HEK293 (cell line): ENCODE measurements at regions not wholly inside any gene's neighbourhood (a gene's known extent, or its start where the extent isn't known, plus 50 kb on each side); places are given as distances from the start of the nearest gene placed in this dataset.

ENCODE experiments used
- MZF1 ChIP-seq: fragments of 450-650 bp; formaldehyde crosslinking; IDR thresholded peaks from 2 replicates; pipeline ENCODE4 v1.5.1; 2017; ENCODE audit warnings: missing biosample characterization, missing genetic modification characterization, borderline replicate concordance
- ZBTB7A ChIP-seq: fragments of 450-650 bp; formaldehyde crosslinking; IDR thresholded peaks from 2 replicates; pipeline ENCODE4 v1.5.1; 2016; ENCODE audit warnings: low read depth, missing biosample characterization, missing genetic modification characterization
- ZNF10 ChIP-seq: fragments of 450-650 bp; formaldehyde crosslinking; IDR thresholded peaks from 2 replicates; pipeline ENCODE4 v1.5.1; 2017; ENCODE audit warnings: missing biosample characterization, missing genetic modification characterization
- ZNF138 ChIP-seq: fragments of 450-650 bp; formaldehyde crosslinking; IDR thresholded peaks from 2 replicates; pipeline ENCODE4 v1.5.1; 2016; ENCODE audit warnings: missing biosample characterization, missing genetic modification characterization, borderline replicate concordance
- ZNF292 ChIP-seq: fragments of 450-650 bp; formaldehyde crosslinking; IDR thresholded peaks from 2 replicates; pipeline ENCODE4 v1.5.1; 2016; ENCODE audit warnings: low read depth, missing biosample characterization, missing genetic modification characterization, borderline replicate concordance
- ZNF335 ChIP-seq: fragments of 450-650 bp; formaldehyde crosslinking; conservative IDR thresholded peaks from 2 replicates; pipeline ENCODE4 v1.5.1; 2016; ENCODE audit warnings: missing biosample characterization, missing genetic modification characterization
- ZNF341 ChIP-seq: fragments of 450-650 bp; formaldehyde crosslinking; IDR thresholded peaks from 2 replicates; pipeline ENCODE4; 2016; ENCODE audit warnings: low read depth, missing biosample characterization, missing genetic modification characterization
- ZNF391 ChIP-seq: fragments of 450-650 bp; formaldehyde crosslinking; IDR thresholded peaks from 2 replicates; pipeline ENCODE4 v1.5.1; 2016; ENCODE audit warnings: low read depth, missing biosample characterization, missing genetic modification characterization, borderline replicate concordance
- ZNF549 ChIP-seq: fragments of 450-650 bp; IDR thresholded peaks from 2 replicates; pipeline ENCODE4 v1.5.1; 2018; ENCODE audit warnings: missing biosample characterization, missing genetic modification characterization, mild to moderate bottlenecking, inconsistent platforms, moderate library complexity
- ZNF561 ChIP-seq: fragments of 450-650 bp; IDR thresholded peaks from 2 replicates; pipeline ENCODE4 v1.5.1; 2018; ENCODE audit warnings: missing biosample characterization, missing genetic modification characterization, borderline replicate concordance
- TF ChIP-seq, protein P1 (sequence below): fragments of 450-650 bp; formaldehyde crosslinking; IDR thresholded peaks from 2 replicates; pipeline ENCODE4 v1.5.1; 2016; ENCODE audit warnings: missing biosample characterization, missing genetic modification characterization
- TF ChIP-seq, protein P2 (sequence below): fragments of 450-650 bp; formaldehyde crosslinking; IDR thresholded peaks from 2 replicates; pipeline ENCODE4 v1.5.1; 2017; ENCODE audit warnings: missing biosample characterization, mild to moderate bottlenecking, missing genetic modification characterization, moderate library complexity
- TF ChIP-seq, protein P3 (sequence below): fragments of 450-650 bp; formaldehyde crosslinking; IDR thresholded peaks from 2 replicates; pipeline ENCODE4 v1.5.1; 2017; ENCODE audit warnings: missing biosample characterization, missing genetic modification characterization
- TF ChIP-seq, protein P4 (sequence below): fragments of 450-650 bp; formaldehyde crosslinking; IDR thresholded peaks from 2 replicates; pipeline ENCODE4 v1.5.1; 2016; ENCODE audit warnings: missing biosample characterization, missing genetic modification characterization

DNA sequence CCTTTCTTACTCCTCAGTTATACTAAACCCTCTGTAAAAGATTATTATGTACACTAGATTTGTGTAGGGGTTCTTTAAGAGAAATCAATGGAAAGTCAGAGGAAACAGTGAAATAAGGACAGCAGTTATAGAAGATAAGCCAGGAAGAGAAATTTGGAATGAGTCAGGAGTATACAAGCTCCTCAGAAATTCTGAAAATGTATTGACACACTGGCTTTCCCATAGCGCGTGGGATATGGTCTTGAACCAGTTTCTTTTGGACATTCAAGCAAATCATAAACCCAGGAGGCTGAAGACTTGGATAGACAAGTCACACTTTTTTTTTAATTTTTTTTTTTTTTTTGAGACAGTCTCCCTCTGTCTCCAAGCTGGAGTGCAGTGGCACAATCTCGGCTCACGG, 316.1 kb upstream of the MMADHC start:
- TF ChIP-seq ZNF10 (tag by site-specific recombination) (no peak), ZBTB7A (no peak), ZNF138 (tag by site-specific recombination) (no peak), ZNF292 (tag by site-specific recombination) (no peak), ZNF341 (tag by site-specific recombination) (no peak), ZNF561 (tag by site-specific recombination) (no peak), ZNF335 (tag by site-specific recombination) (no peak), MZF1 (no peak), ZNF549 (tag by site-specific recombination) (no peak), ZNF391 (no peak)
- TF ChIP-seq, protein P1, sequence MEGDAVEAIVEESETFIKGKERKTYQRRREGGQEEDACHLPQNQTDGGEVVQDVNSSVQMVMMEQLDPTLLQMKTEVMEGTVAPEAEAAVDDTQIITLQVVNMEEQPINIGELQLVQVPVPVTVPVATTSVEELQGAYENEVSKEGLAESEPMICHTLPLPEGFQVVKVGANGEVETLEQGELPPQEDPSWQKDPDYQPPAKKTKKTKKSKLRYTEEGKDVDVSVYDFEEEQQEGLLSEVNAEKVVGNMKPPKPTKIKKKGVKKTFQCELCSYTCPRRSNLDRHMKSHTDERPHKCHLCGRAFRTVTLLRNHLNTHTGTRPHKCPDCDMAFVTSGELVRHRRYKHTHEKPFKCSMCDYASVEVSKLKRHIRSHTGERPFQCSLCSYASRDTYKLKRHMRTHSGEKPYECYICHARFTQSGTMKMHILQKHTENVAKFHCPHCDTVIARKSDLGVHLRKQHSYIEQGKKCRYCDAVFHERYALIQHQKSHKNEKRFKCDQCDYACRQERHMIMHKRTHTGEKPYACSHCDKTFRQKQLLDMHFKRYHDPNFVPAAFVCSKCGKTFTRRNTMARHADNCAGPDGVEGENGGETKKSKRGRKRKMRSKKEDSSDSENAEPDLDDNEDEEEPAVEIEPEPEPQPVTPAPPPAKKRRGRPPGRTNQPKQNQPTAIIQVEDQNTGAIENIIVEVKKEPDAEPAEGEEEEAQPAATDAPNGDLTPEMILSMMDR (tag by site-specific recombination) = no peak
- TF ChIP-seq, protein P2, sequence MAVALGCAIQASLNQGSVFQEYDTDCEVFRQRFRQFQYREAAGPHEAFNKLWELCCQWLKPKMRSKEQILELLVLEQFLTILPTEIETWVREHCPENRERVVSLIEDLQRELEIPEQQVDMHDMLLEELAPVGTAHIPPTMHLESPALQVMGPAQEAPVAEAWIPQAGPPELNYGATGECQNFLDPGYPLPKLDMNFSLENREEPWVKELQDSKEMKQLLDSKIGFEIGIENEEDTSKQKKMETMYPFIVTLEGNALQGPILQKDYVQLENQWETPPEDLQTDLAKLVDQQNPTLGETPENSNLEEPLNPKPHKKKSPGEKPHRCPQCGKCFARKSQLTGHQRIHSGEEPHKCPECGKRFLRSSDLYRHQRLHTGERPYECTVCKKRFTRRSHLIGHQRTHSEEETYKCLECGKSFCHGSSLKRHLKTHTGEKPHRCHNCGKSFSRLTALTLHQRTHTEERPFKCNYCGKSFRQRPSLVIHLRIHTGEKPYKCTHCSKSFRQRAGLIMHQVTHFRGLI = no peak
- TF ChIP-seq, protein P3, sequence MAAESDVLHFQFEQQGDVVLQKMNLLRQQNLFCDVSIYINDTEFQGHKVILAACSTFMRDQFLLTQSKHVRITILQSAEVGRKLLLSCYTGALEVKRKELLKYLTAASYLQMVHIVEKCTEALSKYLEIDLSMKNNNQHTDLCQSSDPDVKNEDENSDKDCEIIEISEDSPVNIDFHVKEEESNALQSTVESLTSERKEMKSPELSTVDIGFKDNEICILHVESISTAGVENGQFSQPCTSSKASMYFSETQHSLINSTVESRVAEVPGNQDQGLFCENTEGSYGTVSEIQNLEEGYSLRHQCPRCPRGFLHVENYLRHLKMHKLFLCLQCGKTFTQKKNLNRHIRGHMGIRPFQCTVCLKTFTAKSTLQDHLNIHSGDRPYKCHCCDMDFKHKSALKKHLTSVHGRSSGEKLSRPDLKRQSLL (tag by site-specific recombination) = no peak
- TF ChIP-seq, protein P4, sequence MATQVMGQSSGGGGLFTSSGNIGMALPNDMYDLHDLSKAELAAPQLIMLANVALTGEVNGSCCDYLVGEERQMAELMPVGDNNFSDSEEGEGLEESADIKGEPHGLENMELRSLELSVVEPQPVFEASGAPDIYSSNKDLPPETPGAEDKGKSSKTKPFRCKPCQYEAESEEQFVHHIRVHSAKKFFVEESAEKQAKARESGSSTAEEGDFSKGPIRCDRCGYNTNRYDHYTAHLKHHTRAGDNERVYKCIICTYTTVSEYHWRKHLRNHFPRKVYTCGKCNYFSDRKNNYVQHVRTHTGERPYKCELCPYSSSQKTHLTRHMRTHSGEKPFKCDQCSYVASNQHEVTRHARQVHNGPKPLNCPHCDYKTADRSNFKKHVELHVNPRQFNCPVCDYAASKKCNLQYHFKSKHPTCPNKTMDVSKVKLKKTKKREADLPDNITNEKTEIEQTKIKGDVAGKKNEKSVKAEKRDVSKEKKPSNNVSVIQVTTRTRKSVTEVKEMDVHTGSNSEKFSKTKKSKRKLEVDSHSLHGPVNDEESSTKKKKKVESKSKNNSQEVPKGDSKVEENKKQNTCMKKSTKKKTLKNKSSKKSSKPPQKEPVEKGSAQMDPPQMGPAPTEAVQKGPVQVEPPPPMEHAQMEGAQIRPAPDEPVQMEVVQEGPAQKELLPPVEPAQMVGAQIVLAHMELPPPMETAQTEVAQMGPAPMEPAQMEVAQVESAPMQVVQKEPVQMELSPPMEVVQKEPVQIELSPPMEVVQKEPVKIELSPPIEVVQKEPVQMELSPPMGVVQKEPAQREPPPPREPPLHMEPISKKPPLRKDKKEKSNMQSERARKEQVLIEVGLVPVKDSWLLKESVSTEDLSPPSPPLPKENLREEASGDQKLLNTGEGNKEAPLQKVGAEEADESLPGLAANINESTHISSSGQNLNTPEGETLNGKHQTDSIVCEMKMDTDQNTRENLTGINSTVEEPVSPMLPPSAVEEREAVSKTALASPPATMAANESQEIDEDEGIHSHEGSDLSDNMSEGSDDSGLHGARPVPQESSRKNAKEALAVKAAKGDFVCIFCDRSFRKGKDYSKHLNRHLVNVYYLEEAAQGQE (tag by site-specific recombination) = no peak
